Spinal cord (tissue), 9 donors: ENCODE measurements at regions not wholly inside any gene's neighbourhood (a gene's known extent, or its start where the extent isn't known, plus 50 kb on each side); places are given as distances from the start of the nearest gene placed in this dataset.

ENCODE experiments used
- DNase-seq, 6 donors: peaks; one replicate each; pipeline versions ENCODE4 v3.0.0 to v3.0.0-alpha.2; 2013 to 2015; ENCODE audit warnings: low spot score in 6 of 6, low read depth in 4 of 6
- H3K27ac ChIP-seq: one replicate; pipeline ENCODE4 v1.5.1; 2013; ENCODE audit warnings: low read depth, low read length, control low read depth
- H3K27me3 ChIP-seq: one replicate; pipeline ENCODE4 v1.6.1; 2013; ENCODE audit warnings: low read length; ENCODE audit not compliant: control insufficient read depth, insufficient read depth
- H3K36me3 ChIP-seq: one replicate; pipeline ENCODE4 v1.6.1; 2013; ENCODE audit warnings: low read length; ENCODE audit not compliant: control insufficient read depth, insufficient read depth
- H3K4me1 ChIP-seq: one replicate; pipeline ENCODE4 v1.6.1; 2013; ENCODE audit warnings: low read length; ENCODE audit not compliant: control insufficient read depth, insufficient read depth
- H3K4me3 ChIP-seq: one replicate; pipeline ENCODE4 v1.5.1; 2013; ENCODE audit warnings: low read depth, low read length, control low read depth
- H3K9me3 ChIP-seq: one replicate; pipeline ENCODE4 v1.6.1; 2013; ENCODE audit warnings: low read length; ENCODE audit not compliant: control insufficient read depth, insufficient read depth
- WGBS: methylation state at CpG from one replicate; pipeline ENCODE4 v1.1.5; 2013; ENCODE audit warnings: missing lambda C conversion rate; ENCODE audit not compliant: insufficient coverage; 5-methylcytosine and 5-hydroxymethylcytosine counted together
- donor health status: healthy.

DNA sequence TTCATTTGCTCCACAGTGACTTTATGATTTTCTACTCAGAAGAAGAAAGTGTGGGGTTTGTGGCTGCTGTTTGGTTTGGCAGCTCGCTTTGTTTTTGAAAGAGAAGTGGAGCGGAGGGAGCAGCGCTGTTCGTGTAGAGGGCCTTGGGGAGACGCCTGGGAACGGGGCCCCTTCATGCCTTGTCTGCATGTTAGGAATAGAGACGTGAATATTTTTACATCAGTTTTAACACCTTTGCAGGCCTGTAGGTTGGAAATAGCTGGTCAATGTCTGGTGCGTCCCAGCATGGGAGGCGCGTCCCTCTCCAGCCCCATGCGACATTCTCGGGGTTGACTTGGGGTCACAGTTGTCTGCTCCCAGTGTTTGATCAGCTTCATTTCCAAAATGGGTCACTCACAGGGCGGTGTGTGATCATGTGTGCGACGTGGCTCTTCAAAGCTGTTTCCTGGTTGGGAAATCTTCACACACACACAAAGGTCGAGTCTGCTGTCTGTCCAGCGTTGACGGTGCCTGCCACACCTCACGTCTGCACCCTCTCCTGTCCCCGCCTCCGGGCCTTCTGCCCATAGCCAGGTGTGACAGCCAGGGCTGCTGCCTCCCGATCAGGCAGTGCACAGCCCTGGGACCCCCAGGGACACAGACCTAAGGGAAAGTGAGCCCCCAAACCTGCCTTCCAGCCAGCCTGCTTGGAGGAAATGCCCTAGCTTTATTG is 149.2 kb downstream of the PSMG1 start:
- no peak overlapping the region for H3K4me3 ChIP-seq
- H3K9me3 ChIP-seq, result no peaks in the 10 kb centered on the region
- peak overlapping the region; percentile 47 for H3K27ac ChIP-seq
- DNase-seq, result peak in 1 of 6 donors; percentile 55
- 63% methylated on average over 21 of the region's 22 CpGs for WGBS
- peaks cover 15% of the 10 kb centered on the region for H3K4me1 ChIP-seq
- no peaks in the 10 kb centered on the region for H3K36me3 ChIP-seq
- H3K27me3 ChIP-seq, result no peaks in the 10 kb centered on the region

DNA sequence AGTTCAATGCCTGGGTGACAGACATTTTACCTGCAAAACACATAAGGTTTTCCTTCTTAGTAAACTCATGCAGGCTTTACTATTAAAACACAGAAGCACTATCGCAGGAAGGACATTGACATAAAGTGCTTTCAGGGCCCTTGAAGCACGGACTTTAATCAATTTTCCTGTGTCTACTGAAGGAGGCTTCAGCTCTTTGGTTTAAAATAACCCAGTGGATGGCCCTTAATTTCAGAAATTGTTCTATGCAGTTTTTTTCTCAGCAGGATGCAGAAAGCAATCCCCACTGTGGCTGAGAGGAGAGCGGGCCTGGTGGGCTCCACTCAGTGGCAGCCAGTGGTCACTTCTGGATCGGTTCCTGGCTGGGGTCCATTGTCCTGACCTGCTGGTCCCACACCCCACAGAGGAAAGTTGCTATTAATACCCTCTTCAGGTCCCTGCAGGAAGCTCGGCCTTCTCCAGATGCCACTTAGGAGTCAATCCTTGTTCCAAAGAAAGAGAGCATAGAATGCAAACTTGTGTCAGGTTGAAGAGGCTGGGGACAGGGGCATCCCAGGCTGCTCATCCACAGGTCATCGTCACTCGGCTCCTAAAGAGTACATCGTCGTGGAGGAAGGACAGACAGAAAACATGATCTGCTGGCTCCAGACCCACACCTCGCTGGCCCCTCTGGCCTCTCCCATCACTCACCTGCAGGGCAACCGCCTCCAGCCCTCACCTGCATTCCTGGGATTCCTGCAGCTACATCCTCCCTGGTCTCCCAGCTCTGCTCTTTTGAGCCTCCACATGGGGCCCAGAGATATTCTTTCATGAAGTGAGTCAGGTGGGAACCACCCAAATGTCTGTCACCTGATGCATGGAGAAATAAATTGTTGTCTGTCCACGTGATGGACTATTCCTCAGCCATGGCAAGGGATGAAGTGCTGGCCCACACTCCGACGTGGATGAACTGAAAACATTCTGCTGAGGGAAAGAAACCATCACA is 153.1 kb downstream of the PSMG1 start:
- WGBS, result 81% methylated on average over 11 of the region's 14 CpGs
- no peak overlapping the region for H3K27ac ChIP-seq

DNA sequence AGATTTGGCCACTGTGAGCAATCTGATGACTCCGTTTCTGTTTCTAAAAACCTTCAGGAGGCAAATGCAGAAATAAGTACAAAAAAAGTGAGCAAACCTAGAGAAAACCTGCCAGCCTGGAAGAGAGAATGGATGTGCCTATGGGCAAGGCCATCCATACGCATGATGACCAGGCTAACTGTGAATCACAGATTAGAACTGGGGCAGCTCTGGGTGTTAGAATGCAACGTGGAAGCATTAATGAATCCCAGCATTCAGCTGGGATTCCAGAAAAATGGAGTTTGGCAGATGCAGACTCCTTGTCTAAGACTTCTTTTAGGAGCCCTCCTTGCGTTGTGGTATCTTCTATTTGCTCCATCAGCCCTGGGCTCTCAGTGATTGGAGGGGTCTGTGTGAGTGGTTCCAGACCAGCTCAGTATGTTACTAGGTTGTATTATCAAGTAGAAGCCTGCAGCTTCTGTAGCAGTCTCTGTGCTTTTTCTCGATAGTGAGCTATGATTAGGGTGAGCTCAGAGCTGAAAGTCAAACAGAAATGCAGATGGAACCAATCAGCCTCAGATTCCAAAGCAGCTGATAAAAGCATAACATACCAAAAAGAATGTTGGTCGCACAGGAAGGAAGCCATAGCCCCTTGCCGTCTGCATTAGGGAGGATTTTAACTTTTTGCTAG is 154.0 kb downstream of the PSMG1 start:
- Histone ChIP-seq H3K27me3 (no peaks in the 10 kb centered on the region), H3K9me3 (no peaks in the 10 kb centered on the region), H3K4me3 (no peak overlapping the region), H3K4me1 (peaks cover 13% of the 10 kb centered on the region), H3K36me3 (no peaks in the 10 kb centered on the region), H3K27ac (no peak overlapping the region)
- WGBS, result 90% methylated on average over 3 of the region's 7 CpGs
- DNase-seq, result no peak

More for the DNA sequence above, 153.1 kb downstream of the PSMG1 start:
- Histone ChIP-seq H3K4me3 (no peak overlapping the region), H3K9me3 (no peaks in the 10 kb centered on the region), H3K4me1 (peaks cover 15% of the 10 kb centered on the region), H3K27me3 (no peaks in the 10 kb centered on the region), H3K36me3 (no peaks in the 10 kb centered on the region)
- DNase-seq, result peak in 1 of 6 donors; percentile 17

DNA sequence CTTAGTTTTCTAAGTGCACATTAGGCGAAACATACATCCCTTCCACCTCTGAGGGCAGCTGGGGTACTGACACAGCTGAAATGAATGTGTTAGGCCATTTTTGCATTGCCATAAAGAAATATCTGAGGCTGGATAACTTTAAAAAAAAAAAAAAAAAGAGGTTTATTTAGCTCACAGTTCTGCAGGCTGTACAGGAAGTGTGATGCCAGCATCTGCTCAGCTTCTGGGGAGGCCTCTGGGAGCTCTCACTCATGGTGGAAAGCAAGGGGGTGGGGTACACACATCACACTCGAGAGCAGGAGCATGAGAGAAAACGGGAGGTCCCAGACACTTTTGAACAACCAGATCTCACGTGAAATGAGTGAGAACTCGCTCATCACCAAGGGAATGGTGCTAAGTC is 158.1 kb downstream of the PSMG1 start:
- Histone ChIP-seq H3K4me1 (peaks cover 32% of the 10 kb centered on the region), H3K36me3 (no peaks in the 10 kb centered on the region), H3K27me3 (no peaks in the 10 kb centered on the region), H3K4me3 (no peak overlapping the region), H3K27ac (no peak overlapping the region), H3K9me3 (no peaks in the 10 kb centered on the region)
- DNase-seq, result no peak
- 89% methylated on average over 4 of the region's 5 CpGs for WGBS

DNA sequence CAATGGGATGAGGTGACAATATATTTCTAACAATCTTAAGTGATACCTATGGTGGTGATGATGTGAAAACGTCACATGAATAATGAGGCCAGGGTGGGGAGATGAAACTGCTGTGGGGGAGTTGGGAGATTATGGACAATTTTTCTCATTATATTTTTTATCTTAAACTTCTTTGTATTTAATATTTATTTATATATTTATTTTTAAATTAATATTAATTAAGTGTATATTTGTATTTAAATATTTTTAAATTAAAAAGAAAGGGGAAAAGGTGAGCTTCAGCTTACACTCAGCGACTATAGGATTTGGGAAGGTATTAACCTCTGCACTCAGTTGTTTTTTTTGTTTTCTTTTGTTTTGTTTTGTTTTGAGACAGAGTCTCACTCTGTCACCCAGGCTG is 158.7 kb downstream of the PSMG1 start:
- no peaks in the 10 kb centered on the region for H3K27me3 ChIP-seq
- no peak for DNase-seq
- H3K4me3 ChIP-seq, result no peak overlapping the region
- no peaks in the 10 kb centered on the region for H3K36me3 ChIP-seq
- no CpG with 5 or more reads among the region's 2 CpGs for WGBS
- H3K27ac ChIP-seq, result no peak overlapping the region
- no peaks in the 10 kb centered on the region for H3K9me3 ChIP-seq
- peaks cover 29% of the 10 kb centered on the region for H3K4me1 ChIP-seq

DNA sequence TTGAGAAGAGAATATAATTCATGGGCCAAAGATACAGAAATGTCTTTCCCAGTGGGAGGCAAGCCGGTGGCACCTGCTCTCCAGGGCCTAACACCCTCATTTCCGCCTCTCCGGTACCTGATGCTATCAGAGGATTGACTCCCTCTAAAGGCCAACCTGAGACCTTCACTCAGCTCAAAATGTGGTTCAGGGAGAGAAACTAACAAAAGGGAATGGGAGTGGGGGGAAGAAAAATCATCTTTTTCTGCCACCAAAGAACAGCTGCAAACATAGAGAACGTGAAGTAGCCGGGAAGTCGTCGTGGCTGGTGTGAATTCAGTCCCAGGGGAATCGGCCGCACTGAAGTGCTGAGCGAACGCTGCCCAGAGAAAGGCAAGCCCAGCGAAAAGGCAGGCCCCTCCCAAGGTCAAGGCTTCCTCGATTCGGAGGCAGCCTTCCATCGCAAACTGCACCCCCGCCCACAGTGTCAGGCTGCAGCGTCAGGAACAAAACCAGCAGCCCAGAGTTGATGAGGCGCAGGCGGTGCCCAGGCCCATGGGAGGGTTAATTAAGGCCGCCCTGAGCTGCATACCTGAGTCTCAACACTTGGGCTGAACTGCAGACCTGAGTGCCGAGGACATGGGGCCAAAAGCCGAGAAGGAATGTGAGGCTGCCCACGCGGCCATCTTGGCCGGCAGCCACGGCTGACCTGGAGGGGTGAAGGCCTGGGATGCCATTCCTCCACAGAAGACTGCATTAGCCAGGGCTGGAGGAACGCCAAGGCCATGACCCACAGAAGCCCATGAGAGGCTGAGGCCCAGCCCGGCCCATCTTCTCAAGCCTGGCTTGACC is 160.2 kb downstream of the PSMG1 start:
- no peaks in the 10 kb centered on the region for H3K36me3 ChIP-seq
- peak overlapping the region; percentile 15 for H3K27ac ChIP-seq
- 63% methylated on average over 26 of the region's 28 CpGs for WGBS
- DNase-seq, result peak in 2 of 6 donors; percentile 35 to 61
- peaks cover 29% of the 10 kb centered on the region for H3K4me1 ChIP-seq
- H3K27me3 ChIP-seq, result no peaks in the 10 kb centered on the region
- no peaks in the 10 kb centered on the region for H3K9me3 ChIP-seq
- H3K4me3 ChIP-seq, result no peak overlapping the region

DNA sequence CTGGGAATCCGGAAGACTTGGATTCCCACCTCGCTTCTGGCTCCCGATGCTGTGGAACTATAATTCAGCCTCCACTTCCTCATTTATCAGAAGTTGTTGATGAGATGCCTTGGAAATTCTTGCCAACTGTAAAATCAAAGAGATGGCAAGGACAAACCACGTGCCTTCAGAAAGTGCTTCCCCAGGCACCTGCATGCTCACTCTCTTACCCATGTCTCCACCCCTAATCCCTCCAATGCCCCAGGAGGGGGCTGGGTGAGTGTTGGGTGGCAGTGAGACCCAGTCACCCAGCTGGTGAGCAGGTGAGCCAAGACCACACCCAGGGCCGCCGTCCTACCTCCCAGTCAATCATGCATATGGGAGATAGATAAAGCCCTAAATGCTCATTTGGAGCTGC is 160.8 kb downstream of the PSMG1 start:
- no peak for DNase-seq
- Histone ChIP-seq H3K27ac (no peak overlapping the region), H3K9me3 (no peaks in the 10 kb centered on the region), H3K4me3 (no peak overlapping the region), H3K4me1 (peaks cover 29% of the 10 kb centered on the region), H3K27me3 (no peaks in the 10 kb centered on the region), H3K36me3 (no peaks in the 10 kb centered on the region)
- WGBS, result 94% methylated on average over 3 of the region's 6 CpGs

DNA sequence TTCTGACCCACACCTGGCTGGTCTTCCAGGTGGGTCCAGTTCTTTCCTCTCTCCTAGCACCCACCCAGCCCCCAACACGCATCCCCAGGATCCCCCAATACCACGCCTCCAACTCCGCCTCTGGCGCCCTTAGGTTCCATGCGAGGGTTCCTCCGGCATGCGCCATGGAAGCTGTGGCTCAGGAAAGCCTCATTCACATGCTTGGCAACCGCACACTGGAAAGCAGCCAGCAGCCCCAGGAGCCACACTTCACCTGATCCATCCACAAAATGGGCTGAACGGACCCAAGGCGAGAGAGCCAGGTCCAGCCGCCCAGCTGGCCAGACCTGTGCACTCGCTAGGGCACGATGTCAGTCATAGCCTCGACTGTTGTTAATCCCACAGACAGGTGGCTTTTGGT is 161.2 kb downstream of the PSMG1 start:
- H3K27me3 ChIP-seq, result no peaks in the 10 kb centered on the region
- H3K36me3 ChIP-seq, result no peaks in the 10 kb centered on the region
- peaks cover 29% of the 10 kb centered on the region for H3K4me1 ChIP-seq
- H3K9me3 ChIP-seq, result no peaks in the 10 kb centered on the region
- WGBS, result 93% methylated on average over 14 of the region's 14 CpGs
- no peak overlapping the region for H3K4me3 ChIP-seq
- no peak for DNase-seq
- H3K27ac ChIP-seq, result no peak overlapping the region

DNA sequence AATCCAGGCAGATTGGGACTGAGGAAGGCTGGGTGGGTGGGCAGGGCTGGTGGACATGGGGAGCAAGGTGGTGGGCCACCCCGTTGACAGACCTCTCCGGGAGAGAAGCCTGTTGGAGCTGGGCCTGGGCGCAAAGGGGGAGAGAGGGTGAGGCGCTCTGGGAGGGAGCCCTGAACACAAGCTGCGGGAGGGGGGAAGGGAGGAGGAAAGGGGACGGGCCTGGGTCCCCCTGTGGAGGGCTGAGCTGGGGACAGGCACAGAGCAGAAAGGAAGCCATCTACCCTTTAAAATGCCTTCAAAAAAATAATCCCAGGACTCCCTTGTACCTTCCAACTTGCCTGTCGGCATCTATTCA is 161.8 kb downstream of the PSMG1 start:
- Histone ChIP-seq H3K4me1 (peaks cover 29% of the 10 kb centered on the region), H3K27me3 (no peaks in the 10 kb centered on the region), H3K9me3 (no peaks in the 10 kb centered on the region), H3K36me3 (no peaks in the 10 kb centered on the region), H3K4me3 (no peak overlapping the region), H3K27ac (no peak overlapping the region)
- WGBS, result 41% methylated on average over 3 of the region's 7 CpGs
- no peak for DNase-seq
